ENCODE measurements at regions not wholly inside any gene's neighbourhood (a gene's known extent, or its start where the extent isn't known, plus 50 kb on each side); places are given as distances from the start of the nearest gene placed in this dataset.

GRCh38 chr2:120852200-120852815, 116.6 kb downstream of the GLI2 start:
- DNase-seq (ENCODE audit: low spot score): no peak

GRCh38 chr2:120853306-120854013, 117.8 kb downstream of the GLI2 start:
- DNase-seq (ENCODE audit: low spot score): no peak

DNA sequence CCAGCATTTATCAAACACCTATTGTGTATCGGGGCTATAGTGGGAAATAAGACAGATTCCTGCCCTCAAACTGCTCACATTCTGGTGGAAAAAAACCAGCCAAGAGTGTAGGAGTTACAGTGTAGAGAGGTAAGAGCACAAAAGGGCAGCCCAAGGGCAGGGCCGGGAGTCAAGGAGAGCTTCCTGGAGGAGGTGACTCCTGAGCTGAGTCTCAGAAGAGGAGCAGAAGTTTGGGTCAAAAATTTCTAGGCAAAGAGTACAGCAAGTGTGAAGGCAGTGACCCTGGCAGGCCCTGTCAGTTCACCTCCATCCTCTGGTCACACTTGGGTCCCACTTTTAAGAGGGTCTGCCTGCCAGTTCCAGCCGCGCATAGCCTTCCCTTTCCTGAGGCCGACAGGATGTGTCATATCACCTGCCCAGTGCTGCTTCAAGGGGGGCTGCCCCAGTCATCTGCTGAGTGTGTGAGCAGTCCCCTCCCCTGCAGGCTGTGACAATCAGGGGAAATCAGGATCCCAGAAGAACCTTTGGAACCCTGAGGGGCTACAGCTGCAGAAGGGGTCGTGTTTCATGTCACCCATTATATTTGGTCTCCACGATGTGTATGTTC, 118.4 kb downstream of the GLI2 start:
- no peak for DNase-seq (ENCODE audit: low spot score)

DNA sequence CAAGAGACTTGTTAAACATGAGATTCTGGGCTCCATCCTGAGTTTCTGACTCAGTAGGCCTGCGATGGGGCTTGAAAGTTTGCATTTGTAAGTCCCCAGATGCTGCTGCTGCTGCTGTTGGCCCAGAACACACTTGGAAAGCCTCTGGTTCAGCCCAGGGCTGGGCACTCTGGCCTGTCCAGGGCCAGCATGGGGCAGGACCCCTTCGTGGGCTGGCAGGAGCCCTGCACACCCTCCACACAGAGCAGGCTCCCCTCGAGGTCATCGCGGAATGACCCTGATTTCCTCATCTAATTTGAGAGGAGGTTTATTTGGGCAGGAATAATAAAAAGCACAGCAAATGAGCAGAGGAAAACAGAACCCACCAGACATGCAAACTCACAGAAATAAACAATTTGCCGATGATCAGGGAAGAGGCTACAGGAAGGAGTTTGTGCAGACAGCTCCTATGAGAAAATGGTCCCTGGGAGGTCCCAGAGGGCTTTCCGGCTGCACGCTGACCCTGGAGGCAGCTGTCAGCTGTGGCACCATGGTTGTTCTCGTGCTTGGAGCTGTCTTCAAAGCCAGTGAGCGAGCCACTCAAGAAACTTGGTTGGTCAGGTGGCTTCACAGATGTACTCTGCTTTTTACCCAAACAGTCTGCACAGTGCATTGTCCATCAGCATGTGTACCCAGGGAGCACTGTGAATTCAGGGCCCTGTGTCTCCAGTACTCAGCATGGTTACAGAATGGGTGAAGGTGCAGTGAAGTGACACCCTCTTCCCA, 119.3 kb downstream of the GLI2 start:
- no peak for DNase-seq (ENCODE audit: low spot score)

- DNase-seq (ENCODE audit: low spot score): no peak
These were observed 120.3 kb downstream of the GLI2 start for GRCh38 chr2:120855855-120856405.

DNA sequence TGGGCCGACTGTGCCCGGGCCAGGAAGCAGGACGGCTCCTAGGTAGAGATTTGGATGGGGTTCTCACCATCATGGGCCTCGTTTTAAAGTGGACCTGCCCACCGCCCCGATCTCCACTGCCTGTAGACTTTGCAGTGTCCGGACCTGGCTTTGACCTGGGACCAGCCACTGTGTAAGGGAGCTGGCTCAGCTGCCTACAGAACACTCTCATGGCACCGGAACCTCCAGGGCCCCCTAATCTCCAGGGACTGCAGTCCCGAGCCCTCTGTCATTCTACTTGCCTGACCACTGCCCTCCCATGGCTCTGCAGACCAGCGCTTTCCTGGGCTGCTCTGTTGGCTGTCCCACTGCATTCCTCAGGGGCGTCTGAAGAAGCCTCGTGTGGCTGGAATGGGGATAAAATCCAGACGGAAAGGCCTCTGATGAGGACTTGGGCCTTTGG, 120.8 kb downstream of the GLI2 start:
- no peak for DNase-seq (ENCODE audit: low spot score)

- no peak for DNase-seq (ENCODE audit: low spot score)
These were observed 121.8 kb downstream of the GLI2 start for GRCh38 chr2:120857422-120857821.

GRCh38 chr2:120857931-120858330, 122.3 kb downstream of the GLI2 start:
- DNase-seq (ENCODE audit: low spot score): no peak

DNA sequence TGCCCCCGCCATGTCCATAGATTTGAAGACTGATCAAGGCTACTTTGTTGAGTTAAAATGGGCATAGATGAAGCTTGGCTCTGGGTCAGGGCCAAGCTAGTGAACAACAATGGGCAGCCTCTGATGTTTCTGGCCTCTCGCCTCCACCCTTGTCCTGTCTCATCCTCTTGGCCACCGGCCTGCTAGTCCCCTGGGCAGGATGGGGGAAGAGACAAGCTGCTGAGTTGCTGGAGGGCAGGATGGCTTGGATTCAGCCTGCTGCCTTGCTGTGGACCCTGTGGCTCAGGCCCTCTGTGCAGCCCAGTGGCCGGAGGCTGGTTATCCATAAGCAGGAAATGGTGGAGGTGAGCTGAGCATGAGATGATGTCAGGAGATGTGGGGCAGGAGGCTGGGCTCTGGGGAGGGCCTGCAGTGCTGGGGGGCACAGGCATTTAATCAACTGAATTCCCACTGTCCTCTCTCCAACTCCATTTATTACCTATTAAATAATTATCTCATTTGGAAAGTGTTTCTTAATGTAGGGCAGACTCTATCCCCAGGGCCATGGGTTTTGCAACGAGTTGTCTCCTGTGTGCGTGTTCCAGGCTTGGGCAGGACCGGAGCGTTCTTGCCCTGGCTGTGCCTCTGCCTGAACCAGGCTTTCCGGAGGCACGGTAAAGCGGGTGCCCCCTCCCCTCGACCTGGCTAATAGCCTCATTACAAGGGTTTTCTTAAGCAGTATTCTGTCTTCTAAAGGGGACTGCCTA, 122.9 kb downstream of the GLI2 start:
- DNase-seq (ENCODE audit: low spot score): no peak

DNA sequence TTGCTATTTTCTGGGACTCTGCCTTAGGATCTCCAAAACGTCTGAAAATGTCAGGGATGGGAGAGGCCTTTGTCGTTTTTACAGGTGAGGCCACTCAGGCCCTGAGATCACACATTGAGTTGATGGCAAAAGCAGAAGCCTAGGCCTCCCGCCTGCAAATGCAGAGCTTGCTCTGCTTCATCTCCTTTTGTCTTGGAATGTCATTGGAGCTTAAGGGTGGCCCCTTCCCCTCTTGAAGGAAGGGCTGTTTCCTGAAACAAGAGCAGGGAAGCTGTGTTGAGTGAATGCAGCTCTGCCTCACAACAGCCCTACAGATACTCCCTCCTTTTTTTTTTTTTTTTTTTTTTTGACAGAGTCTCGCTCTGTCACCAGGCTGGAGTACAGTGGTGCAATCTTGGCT, 123.5 kb downstream of the GLI2 start:
- no peak for DNase-seq (ENCODE audit: low spot score)

- no peak for DNase-seq (ENCODE audit: low spot score)
These were observed 124.3 kb downstream of the GLI2 start for GRCh38 chr2:120859814-120860578.

DNA sequence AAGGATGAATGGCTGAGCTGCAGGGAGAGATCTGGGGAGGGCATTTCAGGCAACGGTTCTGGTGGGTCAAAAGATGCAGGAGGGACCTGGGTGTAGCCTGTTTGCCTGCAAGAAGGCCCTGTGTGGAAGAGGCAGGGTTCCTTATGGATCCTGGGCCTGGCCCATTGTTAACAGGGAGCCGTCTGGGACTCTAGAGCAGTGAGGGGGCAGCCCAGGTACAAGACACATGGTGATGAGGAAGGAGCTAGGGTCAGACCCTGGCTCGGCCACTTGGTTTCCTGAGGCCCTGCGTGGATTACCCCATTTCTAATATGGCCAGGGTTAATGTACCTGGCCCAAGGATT, 124.9 kb downstream of the GLI2 start:
- no peak for DNase-seq (ENCODE audit: low spot score)

DNA sequence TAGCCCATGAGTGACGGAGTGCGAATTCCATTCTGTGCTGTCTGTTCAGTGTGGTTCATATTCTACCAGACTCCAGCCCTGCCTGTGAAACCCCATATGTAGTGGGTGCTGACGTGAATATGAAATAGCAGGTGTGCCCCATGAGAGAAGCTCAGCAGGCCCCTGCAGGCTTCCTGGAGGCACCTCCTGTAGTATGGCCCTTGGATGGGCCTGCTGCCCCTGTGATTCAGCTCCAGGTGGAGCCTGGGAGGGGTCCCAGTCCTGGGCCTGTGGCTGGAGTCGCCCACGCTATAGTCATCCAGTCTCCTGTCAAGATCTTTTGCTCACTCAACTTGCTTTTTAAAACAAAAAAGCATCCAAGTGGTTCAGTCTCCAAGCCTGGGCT, 125.5 kb downstream of the GLI2 start:
- DNase-seq (ENCODE audit: low spot score): no peak

GRCh38 chr2:120861576-120862191, 126.0 kb downstream of the GLI2 start:
- no peak for DNase-seq (ENCODE audit: low spot score)

DNA sequence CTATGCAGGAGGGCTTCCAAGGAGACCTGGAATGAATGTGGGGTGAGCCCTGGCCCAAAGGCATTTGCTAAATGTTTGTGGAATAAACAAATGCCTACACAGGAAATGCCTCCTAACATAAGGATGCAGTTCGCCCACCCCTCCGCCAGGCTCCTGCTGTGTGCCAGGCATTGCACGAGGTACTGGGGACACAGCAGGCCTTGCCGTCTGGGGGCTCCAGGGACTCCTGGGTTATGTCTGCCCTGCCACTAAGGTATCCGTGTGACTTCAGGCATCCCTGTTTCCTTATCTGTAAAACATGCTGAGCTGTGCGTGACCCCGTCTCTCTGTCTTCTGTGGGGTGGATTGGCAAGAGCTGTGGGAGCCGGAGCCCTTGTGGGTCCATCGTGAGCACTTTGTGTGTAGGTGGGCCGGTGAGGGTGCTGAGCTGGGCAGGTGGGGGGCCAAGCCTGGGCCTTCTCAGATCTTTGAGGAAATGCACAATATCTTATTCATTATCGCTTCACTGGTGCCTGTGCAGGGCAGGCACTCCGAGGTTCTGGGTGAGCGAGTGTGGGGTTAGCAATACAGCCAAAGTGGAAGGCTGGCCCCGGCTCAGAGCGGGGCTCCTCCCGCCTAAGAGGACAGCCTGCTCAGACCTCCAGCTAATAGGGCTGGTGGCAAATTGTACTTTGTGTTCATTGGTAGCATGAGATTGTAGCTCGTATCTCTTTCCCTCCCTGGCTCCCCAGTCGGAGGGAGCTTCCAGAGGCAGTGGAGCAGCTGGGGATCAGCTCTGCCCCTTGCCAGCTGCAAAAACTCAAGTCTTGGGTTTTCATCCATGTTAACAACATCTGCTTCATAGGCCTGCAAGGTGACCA, 126.8 kb downstream of the GLI2 start:
- DNase-seq (ENCODE audit: low spot score): no peak

- DNase-seq (ENCODE audit: low spot score): no peak
These were observed 127.5 kb downstream of the GLI2 start for GRCh38 chr2:120863146-120863545.

DNA sequence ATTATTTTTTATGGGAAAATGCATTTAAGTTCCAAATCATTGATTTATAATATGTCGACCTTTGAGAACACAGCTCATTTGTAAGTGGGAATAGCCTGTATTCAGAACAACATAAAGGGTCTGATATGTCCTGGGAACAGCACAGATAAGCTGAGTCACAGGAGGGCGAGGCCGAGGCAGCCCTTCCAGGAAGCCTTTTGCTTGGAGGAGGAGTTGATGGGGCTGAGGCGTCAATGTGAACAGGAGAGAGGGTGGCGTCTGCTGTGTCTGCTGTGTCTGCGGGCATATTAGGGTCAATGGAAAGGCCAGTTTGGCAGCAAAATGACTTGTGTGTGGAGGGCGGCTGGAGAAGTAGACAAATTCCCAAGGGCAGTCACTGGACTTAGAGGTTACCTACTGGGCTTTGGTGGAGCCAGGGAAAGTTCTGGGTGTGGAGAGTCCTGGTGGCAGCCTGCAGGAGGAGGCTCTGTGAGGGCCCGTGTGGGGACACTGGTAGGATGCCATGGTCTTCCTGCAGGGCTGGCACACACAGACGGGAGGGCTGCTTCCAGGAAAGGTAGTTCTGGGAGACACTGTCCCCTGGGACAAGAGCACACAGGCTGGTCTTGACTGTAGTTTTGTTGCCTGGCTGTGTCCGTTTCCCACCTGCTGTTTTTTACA, 128.1 kb downstream of the GLI2 start:
- DNase-seq (ENCODE audit: low spot score): no peak

- DNase-seq (ENCODE audit: low spot score): no peak
These were observed 129.3 kb downstream of the GLI2 start for GRCh38 chr2:120864981-120865380.

DNA sequence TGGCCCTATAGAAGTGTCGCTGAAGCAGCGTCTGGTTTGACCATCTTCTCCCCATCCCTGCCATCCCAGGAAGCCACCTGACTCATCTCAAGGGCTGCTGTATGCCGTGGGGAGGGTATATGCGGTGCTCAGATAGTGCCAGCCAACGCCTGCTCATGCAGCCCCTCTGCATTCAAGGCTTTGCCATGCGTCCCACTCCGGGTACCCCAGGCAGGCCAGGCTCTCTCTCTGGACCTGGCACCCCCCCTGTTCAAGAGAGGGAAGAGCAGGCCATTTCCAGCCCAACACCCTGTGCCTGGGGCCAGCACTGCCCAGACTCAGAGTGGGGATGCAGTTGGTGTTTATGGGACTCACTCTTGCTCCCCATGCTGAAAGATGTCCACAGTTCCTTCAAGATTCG, 130.0 kb downstream of the GLI2 start:
- DNase-seq (ENCODE audit: low spot score): no peak
